ENCODE measurements at regions not wholly inside any gene's neighbourhood (a gene's known extent, or its start where the extent isn't known, plus 50 kb on each side); places are given as distances from the start of the nearest gene placed in this dataset.

GRCh38 chr2:145038041-145038525 lies 518.2 kb upstream of the ZEB2 start:
- DNase-seq, result no peak

GRCh38 chr2:145036421-145037011 lies 516.6 kb upstream of the ZEB2 start:
- no peak for DNase-seq

- DNase-seq, result no peak
Measured at GRCh38 chr2:145034511-145034910, 514.6 kb upstream of the ZEB2 start.

DNA sequence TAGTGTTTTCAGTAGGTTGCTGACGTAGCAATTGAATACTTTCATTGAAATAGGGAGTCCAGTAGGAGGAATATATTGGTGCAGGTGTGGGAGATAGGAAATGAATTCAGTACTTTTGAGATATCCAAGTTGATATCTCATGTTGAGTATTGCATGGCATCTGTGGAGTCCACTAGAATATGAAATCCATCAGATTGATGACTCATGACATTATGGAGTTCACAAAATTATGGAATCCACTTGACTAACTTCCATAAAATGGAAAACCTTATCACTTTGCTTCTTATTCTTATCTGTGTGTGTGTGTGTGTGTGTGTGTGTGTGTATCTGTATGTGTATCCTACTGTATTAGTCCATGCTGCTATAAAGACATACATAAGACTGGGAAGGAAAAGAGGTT lies 513.5 kb upstream of the ZEB2 start:
- no peak for DNase-seq

DNA sequence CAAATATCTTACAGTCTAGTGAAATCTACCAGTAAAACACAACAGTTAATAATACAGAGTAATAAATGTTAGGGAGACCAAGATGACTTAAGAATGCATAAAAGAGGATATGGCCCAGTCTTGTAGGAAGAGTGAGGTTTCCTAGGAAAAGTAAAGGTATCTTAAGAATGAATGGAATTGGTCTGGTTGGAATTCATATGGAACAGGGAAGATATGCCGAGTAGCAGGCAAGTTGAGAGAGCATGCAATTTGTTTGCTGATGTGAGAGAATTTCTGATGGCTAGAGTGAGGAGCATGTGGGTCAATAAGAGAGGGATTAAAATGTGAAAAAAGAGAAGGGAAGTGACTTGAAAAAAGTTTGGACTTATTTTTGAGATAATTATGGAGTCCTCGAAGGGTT lies 512.9 kb upstream of the ZEB2 start:
- no peak for DNase-seq

- DNase-seq, result no peak
Measured at GRCh38 chr2:145029873-145030272, 510.0 kb upstream of the ZEB2 start.

DNA sequence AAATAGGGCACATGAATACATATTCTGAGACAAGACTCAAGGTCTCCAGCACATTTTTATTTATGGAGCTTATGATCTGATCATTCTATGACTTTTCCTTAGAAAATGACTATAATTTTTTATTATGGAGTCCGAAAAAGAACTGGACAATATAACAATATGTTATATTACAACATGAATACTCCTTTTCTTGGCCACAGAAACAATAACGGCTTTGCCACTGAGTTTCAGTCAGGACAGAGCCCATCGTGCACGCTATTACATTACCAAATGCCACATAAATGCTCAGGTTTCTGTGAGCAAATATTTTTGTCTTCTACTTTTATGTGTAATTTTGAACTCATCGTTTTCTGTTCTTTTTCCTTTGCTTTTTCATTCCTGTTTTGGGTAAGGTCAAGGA lies 509.2 kb upstream of the ZEB2 start:
- DNase-seq, result no peak

DNA sequence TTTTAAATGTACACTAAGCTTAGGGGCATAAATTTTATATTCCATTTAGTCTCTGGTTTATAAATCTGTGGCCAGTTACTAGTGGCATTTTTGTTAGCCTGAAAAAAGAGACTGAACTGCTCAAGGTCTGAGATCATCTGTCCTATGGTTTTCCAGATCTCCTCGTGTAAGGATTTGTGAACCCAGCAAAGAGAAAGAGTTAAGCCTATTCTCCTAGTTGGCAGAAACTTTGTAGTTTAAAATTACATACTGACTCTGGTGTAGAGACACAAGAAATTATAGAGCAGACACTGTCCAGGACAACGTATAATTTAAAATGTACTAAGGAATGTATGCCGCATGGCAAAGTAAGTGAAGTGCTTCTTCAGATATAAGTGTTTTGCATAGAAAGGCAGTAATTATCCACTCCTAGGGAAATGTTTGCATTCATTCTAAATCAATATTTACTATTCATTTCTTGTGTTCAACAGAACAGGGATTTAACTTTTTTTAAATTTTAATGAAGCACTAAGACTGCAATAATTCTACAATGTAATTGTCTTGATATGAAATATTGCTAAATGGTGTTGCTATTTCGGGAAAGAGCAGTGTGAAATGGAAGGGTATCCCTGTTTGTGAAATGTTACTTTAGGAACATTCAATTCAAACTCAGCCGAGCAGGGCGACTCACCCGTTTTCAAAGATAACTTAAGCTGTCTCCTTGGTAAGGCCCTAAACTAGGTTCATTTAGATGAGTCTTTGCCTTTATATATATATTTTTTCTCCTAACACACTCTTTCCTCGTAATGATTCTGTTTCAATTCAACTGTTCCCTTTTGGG lies 508.4 kb upstream of the ZEB2 start:
- DNase-seq, result no peak

GRCh38 chr2:145026456-145027455 lies 506.8 kb upstream of the ZEB2 start:
- DNase-seq, result no peak

GRCh38 chr2:145025382-145025781 lies 505.5 kb upstream of the ZEB2 start:
- DNase-seq, result no peak

DNA sequence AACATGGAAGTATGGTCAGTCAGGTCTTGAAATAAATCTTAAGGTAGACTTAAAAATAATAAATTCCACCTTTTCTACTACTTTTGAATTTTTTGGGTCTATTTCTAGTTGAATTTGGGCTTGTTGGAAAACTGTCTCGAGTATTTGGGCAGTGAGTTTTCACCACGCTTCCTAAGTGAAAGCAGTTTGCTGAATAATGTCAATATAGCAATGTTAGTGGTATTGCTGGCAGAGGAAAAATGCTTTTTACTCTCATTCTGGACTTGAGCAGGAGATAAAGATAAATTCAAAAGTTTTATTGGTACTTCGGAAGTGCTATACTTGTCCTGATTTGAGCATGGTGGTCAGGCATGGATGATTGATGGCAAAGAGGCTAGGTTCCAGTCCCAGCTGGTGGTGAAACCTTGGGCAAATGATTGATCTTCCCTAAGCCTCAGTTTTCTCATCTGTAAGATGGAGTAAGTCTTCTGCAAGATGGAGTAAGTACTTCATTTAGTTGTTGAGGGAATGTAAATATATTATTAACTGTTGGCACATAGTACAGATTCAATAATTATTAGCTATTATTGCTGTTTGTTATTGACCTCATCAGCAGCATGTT lies 503.5 kb upstream of the ZEB2 start:
- no peak for DNase-seq

DNA sequence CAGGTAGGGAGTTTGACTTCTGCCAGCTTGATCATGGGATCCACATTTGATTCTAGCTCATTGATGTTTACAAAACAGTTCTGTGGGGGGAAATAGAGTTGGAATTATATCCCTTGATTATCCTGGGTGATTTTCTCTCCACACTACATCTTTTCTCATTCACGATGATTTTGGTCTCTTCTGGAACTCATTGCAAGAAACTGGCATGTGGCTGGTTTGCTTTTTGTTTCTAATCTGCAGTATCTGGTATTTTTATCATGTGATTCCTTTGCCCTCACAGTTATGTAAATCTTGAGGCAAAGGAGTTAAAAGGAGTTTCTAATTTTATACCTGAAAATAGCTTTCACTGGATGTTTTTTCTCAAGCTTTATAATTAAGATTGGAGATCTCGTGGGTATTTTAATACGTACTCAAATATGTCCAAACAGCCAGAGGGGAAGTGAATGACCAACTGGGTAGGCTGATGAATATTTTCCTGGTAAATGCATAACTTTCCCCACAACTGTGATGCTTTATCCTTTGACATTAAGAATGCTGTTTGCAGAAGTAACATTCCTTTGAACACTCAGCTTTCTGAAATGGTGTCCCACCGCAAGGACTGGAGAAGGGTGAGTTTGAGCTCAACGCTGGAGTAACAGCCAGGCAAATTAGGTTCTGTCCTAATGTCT lies 502.9 kb upstream of the ZEB2 start:
- no peak for DNase-seq

- no peak for DNase-seq
Measured at GRCh38 chr2:145021962-145022665, 502.2 kb upstream of the ZEB2 start.

DNA sequence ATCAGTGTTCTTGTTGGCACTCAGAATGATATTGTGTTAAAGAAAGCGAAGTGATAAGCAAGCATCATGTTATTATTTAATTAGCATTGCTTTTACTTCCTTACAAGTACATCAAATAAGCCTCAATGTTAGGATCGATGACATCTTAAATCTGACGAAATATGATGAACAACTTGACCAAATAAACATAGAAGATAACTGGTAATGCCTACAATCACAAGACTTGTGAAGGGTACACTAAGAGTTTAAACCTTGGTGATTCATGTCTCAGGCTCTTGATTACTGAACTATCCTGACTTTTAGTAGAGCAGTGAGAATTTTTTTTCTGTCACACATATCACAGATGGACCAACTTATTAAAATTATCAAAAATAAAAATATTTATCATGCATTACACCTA lies 500.8 kb upstream of the ZEB2 start:
- no peak for DNase-seq

DNA sequence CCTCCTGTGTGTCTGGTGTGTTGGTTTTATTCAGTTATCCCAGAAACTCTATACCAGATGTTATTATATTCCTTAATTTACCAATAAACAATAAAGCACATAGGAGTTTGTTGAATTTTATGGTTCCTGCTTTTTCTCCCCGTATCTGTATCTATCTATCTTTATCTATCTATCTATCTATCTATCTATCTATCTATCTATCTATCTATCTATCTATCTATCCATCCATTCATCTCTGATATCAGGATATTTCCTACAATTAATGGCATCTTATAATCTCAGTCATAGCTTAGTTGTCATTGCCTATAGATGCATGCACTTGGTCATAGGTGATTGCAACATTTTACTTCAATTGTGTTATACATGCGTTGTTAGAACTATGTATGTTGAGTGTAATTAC lies 500.2 kb upstream of the ZEB2 start:
- DNase-seq, result no peak

DNA sequence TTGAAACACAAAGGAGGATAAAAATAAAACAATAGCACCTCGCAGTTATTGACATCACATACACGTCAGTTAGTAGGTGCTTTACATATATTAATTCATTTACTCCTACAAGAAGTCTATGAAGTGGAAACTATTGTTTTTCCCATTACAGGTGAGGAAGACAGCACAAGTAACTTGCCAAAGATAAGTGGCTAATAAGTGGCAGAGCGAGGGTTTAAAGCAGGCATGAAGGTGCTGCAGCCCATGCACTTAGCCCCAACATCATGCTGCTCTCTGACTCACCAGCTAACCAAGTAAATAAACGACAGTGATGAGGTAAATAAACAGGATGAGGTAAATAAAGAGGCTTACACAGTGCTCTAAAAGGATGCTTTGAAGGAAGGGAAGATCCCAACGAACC lies 498.6 kb upstream of the ZEB2 start:
- DNase-seq, result no peak

DNA sequence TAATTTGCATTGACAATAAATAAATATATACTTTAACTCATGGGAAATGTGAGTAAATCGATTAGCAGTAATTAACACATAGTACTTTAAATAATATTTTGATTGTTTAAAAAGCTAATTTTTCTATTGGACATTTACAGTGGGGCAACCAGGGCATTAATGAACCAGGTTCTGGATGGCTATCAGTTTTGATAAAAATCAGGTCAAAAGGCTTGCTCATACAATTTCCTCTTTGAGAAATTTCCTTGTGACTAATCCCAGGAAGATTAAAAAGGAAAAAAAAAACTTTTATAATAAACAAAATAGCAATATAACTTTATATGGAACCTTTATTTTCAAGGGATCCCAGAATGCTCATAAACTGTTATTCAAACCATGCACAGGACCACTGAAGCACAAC lies 497.2 kb upstream of the ZEB2 start:
- no peak for DNase-seq

GRCh38 chr2:145016711-145017110 lies 496.8 kb upstream of the ZEB2 start:
- DNase-seq, result no peak

- no peak for DNase-seq
Measured at GRCh38 chr2:145015561-145015960, 495.6 kb upstream of the ZEB2 start.

DNA sequence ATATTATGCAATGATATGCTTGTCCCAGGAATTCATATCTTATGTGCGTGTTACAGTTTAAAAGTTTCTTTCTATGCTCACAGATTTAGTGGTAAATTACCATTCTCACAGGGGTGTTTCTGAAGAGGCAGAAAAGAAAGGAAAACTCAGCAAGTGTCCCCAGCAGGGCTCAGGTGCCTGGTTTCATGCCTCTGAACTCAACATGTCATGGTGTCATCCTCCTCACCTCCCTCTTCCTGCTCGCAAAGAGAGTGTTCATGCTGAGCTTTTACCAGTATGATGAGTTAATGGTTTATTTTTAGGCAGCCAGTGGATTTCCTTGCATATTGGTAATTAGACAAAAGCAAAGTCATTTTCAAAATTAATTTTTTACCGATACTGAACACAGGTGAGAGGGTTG lies 492.9 kb upstream of the ZEB2 start:
- no peak for DNase-seq

DNA sequence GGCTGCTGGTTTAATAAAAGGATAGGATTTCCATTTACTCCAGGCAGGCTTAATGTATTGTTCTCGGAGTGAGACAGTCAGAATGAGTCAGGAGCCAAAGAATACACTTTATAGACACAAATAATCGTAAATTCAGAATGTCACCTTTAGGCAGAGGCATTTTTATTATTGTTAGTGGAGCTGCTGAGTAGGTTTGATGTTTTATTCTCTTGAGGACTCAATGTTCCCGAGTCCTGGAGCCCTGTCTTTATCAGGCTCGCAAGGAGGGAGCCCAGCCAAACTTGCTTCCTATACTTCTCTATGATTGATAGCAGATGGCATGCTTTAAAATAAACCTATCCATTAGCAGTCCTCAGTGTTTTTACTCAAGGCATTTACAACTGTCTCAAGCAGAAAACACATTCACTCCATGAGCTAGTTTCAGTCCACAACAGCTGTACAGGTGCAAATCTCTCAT lies 492.3 kb upstream of the ZEB2 start:
- peak in 1 of 2 experiments; percentile 15 for DNase-seq

DNA sequence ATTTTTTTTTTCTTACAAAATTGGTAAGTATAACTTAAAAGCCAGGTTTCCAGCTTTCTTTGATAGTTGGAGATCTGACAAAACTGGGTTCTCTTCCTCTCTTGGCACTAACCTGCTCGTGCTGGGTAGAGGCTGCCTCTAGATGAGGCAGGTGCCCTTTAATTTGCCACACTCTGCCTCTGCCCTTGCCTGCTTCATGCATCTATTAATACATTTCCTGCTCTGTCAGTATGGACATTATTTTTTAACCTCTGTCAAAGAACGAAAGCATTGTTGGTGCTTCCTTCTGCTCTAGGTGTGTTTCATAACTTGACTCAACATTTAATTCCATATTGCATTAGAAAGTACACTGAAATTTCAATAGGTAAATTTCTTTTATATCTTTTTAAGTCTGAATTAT lies 490.7 kb upstream of the ZEB2 start:
- DNase-seq, result no peak
